H9 (cell line): ENCODE measurements at regions not wholly inside any gene's neighbourhood (a gene's known extent, or its start where the extent isn't known, plus 50 kb on each side); places are given as distances from the start of the nearest gene placed in this dataset.

Source experiments
- DNase-seq: peaks from one replicate; pipeline ENCODE4 v3.0.0-alpha.2; 2017
- H2AFZ ChIP-seq: one replicate; pipeline ENCODE4 v1.6.1; 2013; ENCODE audit warnings: mild to moderate bottlenecking, low read length, control low read depth, moderate library complexity
- H2AK5ac ChIP-seq: 2 replicates; pipeline ENCODE4 v1.6.1; 2013; ENCODE audit warnings: low read length, control low read depth, mixed read lengths; ENCODE audit not compliant: insufficient read length
- H2BK120ac ChIP-seq: one replicate; pipeline ENCODE4 v1.6.1; 2013; ENCODE audit warnings: low read depth, mild to moderate bottlenecking, low read length, control low read depth, inconsistent platforms; ENCODE audit not compliant: poor library complexity, severe bottlenecking
- H2BK12ac ChIP-seq: 2 replicates; pipeline ENCODE4 v1.6.1; 2013; ENCODE audit warnings: low read length, control low read depth, mixed read lengths, low read depth; ENCODE audit not compliant: insufficient read length
- H2BK15ac ChIP-seq: 2 replicates; pipeline ENCODE4 v1.6.1; 2013; ENCODE audit warnings: low read depth, low read length, control low read depth
- H2BK20ac ChIP-seq: one replicate; pipeline ENCODE4 v1.6.1; 2013; ENCODE audit warnings: low read depth, mild to moderate bottlenecking, low read length, control low read depth, inconsistent platforms; ENCODE audit not compliant: poor library complexity, severe bottlenecking
- H2BK5ac ChIP-seq: 2 replicates; pipeline ENCODE4 v1.6.1; 2013; ENCODE audit warnings: low read length, control low read depth, mixed read lengths; ENCODE audit not compliant: insufficient read length
- H3K14ac ChIP-seq: 2 replicates; pipeline ENCODE4 v1.6.1; 2013; ENCODE audit warnings: low read length, control low read depth; ENCODE audit not compliant: insufficient read depth
- H3K18ac ChIP-seq: 2 replicates; pipeline ENCODE4 v1.6.1; 2013; ENCODE audit warnings: low read depth, mild to moderate bottlenecking, mixed read lengths, low read length, control low read depth; ENCODE audit not compliant: insufficient read length
- H3K23ac ChIP-seq: 2 replicates; pipeline ENCODE4 v1.6.1; 2013; ENCODE audit warnings: low read length, control low read depth, mixed read lengths, low read depth; ENCODE audit not compliant: insufficient read length
- H3K23me2 ChIP-seq: 2 replicates; pipeline ENCODE4 v1.6.1; 2013; ENCODE audit warnings: low read depth, mild to moderate bottlenecking, mixed read lengths, low read length, control low read depth; ENCODE audit not compliant: insufficient read length, poor library complexity, severe bottlenecking
- H3K27ac ChIP-seq: 2 replicates; pipeline ENCODE4 v1.5.1; 2013; ENCODE audit warnings: low read length, control low read depth, mixed read lengths, low read depth; ENCODE audit not compliant: insufficient read length
- H3K27me3 ChIP-seq: 2 replicates; pipeline ENCODE4 v1.6.1; 2013; ENCODE audit warnings: low read length, control low read depth, inconsistent platforms; ENCODE audit not compliant: insufficient read depth
- H3K4ac ChIP-seq: 2 replicates; pipeline ENCODE4 v1.6.1; 2013; ENCODE audit warnings: low read depth, mild to moderate bottlenecking, control low read depth, inconsistent platforms, low read length, moderate library complexity
- H3K4me1 ChIP-seq: 2 replicates; pipeline ENCODE4 v1.6.1; 2013; ENCODE audit warnings: low read length, control low read depth, inconsistent platforms; ENCODE audit not compliant: insufficient read depth
- H3K4me2 ChIP-seq: 2 replicates; pipeline ENCODE4 v1.6.1; 2013; ENCODE audit warnings: low read length, control low read depth, mixed read lengths; ENCODE audit not compliant: insufficient read length, insufficient read depth
- H3K56ac ChIP-seq: 2 replicates; pipeline ENCODE4 v1.6.1; 2013; ENCODE audit warnings: low read depth, mild to moderate bottlenecking, mixed read lengths, low read length, control low read depth; ENCODE audit not compliant: insufficient read length
- H3K79me1 ChIP-seq: 2 replicates; pipeline ENCODE4 v1.6.1; 2013; ENCODE audit warnings: low read depth, mild to moderate bottlenecking, moderate library complexity, low read length, control low read depth, inconsistent platforms; ENCODE audit not compliant: insufficient read depth, poor library complexity, severe bottlenecking
- H3K79me2 ChIP-seq: 2 replicates; pipeline ENCODE4 v1.6.1; 2013; ENCODE audit warnings: low read length, control low read depth, inconsistent platforms; ENCODE audit not compliant: insufficient read depth
- H3K9ac ChIP-seq: 2 replicates; pipeline ENCODE4 v1.6.1; 2013; ENCODE audit warnings: low read length, control low read depth, mixed read lengths; ENCODE audit not compliant: insufficient read length; ENCODE audit errors: extremely low read depth
- H3K9me3 ChIP-seq: one replicate; pipeline ENCODE4 v1.6.1; 2013; ENCODE audit warnings: low read depth, low read length, inconsistent platforms; ENCODE audit not compliant: control insufficient read depth
- H3T11ph ChIP-seq: one replicate; pipeline ENCODE4 v1.6.1; 2013; ENCODE audit warnings: mild to moderate bottlenecking, low read length, control low read depth, inconsistent platforms
- H4K20me1 ChIP-seq: one replicate; pipeline ENCODE4 v1.6.1; 2013; ENCODE audit not compliant: control insufficient read depth, insufficient read length, insufficient read depth
- H4K5ac ChIP-seq: 2 replicates; pipeline ENCODE4 v1.6.1; 2013; ENCODE audit warnings: low read depth, mild to moderate bottlenecking, mixed read lengths, low read length, control low read depth; ENCODE audit not compliant: insufficient read length
- H4K8ac ChIP-seq: replicated peaks from 2 replicates; pipeline ENCODE4 v1.6.1; 2013; ENCODE audit warnings: low read length, control low read depth, mixed read lengths, low read depth; ENCODE audit not compliant: insufficient read length
- H4K91ac ChIP-seq: 2 replicates; pipeline ENCODE4 v1.6.1; 2013; ENCODE audit warnings: low read depth, mild to moderate bottlenecking, moderate library complexity, mixed read lengths, low read length, control low read depth; ENCODE audit not compliant: insufficient read length
- H3K27ac Mint-ChIP-seq, 3 experiments: 2 replicates in 2 of 3; 3 replicates in 1 of 3; pipeline ENCODE4 v1.8.0; 2020 to 2021; ENCODE audit warnings: mixed read lengths in 3 of 3, mild to moderate bottlenecking in 1 of 3, moderate library complexity in 1 of 3
- H3K27me3 Mint-ChIP-seq: 2 replicates; pipeline ENCODE4 v1.8.0; 2021; ENCODE audit warnings: low read depth, mild to moderate bottlenecking, moderate library complexity, mixed read lengths
- H3K36me3 Mint-ChIP-seq, 3 experiments: 2 replicates in 2 of 3; 3 replicates in 1 of 3; pipeline ENCODE4 v1.8.0; 2020 to 2021; ENCODE audit warnings: low read depth in 3 of 3, mixed read lengths in 3 of 3; ENCODE audit not compliant: insufficient read depth in 1 of 3
- H3K4me1 Mint-ChIP-seq, 2 experiments: 2 replicates each; pipeline ENCODE4 v1.8.0; 2020; ENCODE audit warnings: mixed read lengths in 2 of 2
- H3K4me3 Mint-ChIP-seq, 2 experiments: 2 replicates in 1 of 2; 3 replicates in 1 of 2; pipeline ENCODE4 v1.8.0; 2020 to 2021; ENCODE audit warnings: mild to moderate bottlenecking in 2 of 2, mixed read lengths in 2 of 2, moderate library complexity in 1 of 2
- H3K9me3 Mint-ChIP-seq, 2 experiments: 2 replicates in 1 of 2; 3 replicates in 1 of 2; pipeline ENCODE4 v1.8.0; 2020; ENCODE audit warnings: mild to moderate bottlenecking in 2 of 2, mixed read lengths in 2 of 2, moderate library complexity in 1 of 2
- CTCF ChIP-seq: fragments of 200-600 bp; sonication (generic); conservative IDR thresholded peaks from 3 replicates; pipeline ENCODE4 v1.8.0; 2021; ENCODE audit warnings: antibody characterized with exemption, mild to moderate bottlenecking
- WGBS: extraction: QIAGEN DNeasy Blood & Tissue Kit; methylation state at CpG from one replicate; pipeline ENCODE4 v1.1.7; 2013; ENCODE audit warnings: missing lambda C conversion rate, low lambda C conversion rate, mixed read lengths; ENCODE audit not compliant: insufficient read length; ENCODE audit errors: extremely low coverage; 5-methylcytosine and 5-hydroxymethylcytosine counted together

- no peak overlapping the region for H4K8ac ChIP-seq
- H3K79me2 ChIP-seq, result no peaks in the 10 kb centered on the region
- H3K4me1 Mint-ChIP-seq, result peaks cover 6 to 11% of the 10 kb centered on the region in 2 experiments
- no peak for DNase-seq
- no peak overlapping the region for H3K18ac ChIP-seq
- no peaks in the 10 kb centered on the region for H3K9me3 ChIP-seq
- no peak overlapping the region for H3K27ac ChIP-seq
- no peaks in the 10 kb centered on the region for H3K9me3 Mint-ChIP-seq
- no peak overlapping the region for H3K4me3 Mint-ChIP-seq
- no peak for TF ChIP-seq CTCF
- H3K27me3 Mint-ChIP-seq, result peaks cover 21% of the 10 kb centered on the region
- H3K79me1 ChIP-seq, result no peaks in the 10 kb centered on the region
- no peak overlapping the region for H3K4ac ChIP-seq
- no peaks in the 10 kb centered on the region for H3K36me3 Mint-ChIP-seq
- H2AFZ ChIP-seq, result no peak overlapping the region
- H2BK15ac ChIP-seq, result no peak overlapping the region
- no peak overlapping the region for H3T11ph ChIP-seq
- no peak overlapping the region for H4K5ac ChIP-seq
- no peak overlapping the region for H2BK12ac ChIP-seq
- H3K27ac Mint-ChIP-seq, result no peak overlapping the region
- H2AK5ac ChIP-seq, result no peak overlapping the region
- no peak overlapping the region for H2BK5ac ChIP-seq
- WGBS, result no CpG with 5 or more reads among the region's 2 CpGs
- no peak overlapping the region for H3K14ac ChIP-seq
- H2BK20ac ChIP-seq, result no peak overlapping the region
- H3K4me2 ChIP-seq, result no peak overlapping the region
- H3K4me1 ChIP-seq, result no peaks in the 10 kb centered on the region
- no peak overlapping the region for H3K56ac ChIP-seq
- no peak overlapping the region for H4K91ac ChIP-seq
- no peaks in the 10 kb centered on the region for H3K23me2 ChIP-seq
- no peak overlapping the region for H2BK120ac ChIP-seq
- no peak overlapping the region for H3K23ac ChIP-seq
- no peaks in the 10 kb centered on the region for H4K20me1 ChIP-seq
- H3K9ac ChIP-seq, result no peak overlapping the region
- H3K27me3 ChIP-seq, result no peaks in the 10 kb centered on the region; the same call in 1 of the 2 replicates
Observed at GRCh38 chr12:112559784-112560183, 141.0 kb downstream of the PTPN11 start.
